Endothelial cell of umbilical vein (primary cell): ENCODE measurements at regions not wholly inside any gene's neighbourhood (a gene's known extent, or its start where the extent isn't known, plus 50 kb on each side); places are given as distances from the start of the nearest gene placed in this dataset.

Experiments used
- BruUV-seq: library from RNA; stranded (reverse); fragments of 400-500 nt; replicated peaks from 2 replicates; lab custom pipeline; 2021; lab: Mats Ljungman, UMichigan
- CTCF ChIA-PET: fragments of 300-600, 350-600 bp; sonication (Branson Sonifier 250); formaldehyde crosslinking; loops from one replicate; lab custom pipeline; 2021; ENCODE audit warnings: antibody characterized with exemption, inconsistent platforms; lab: Charles Lee
- POLR2A ChIA-PET: fragments of 300-600, 350-600 bp; sonication (Branson Sonifier 250); formaldehyde crosslinking; loops from one replicate; lab custom pipeline; 2021; ENCODE audit warnings: antibody characterized with exemption, inconsistent platforms; lab: Charles Lee
- DNase-seq: peaks from one replicate; pipeline ENCODE4 v3.0.0-alpha.2; 2011; ENCODE audit warnings: low read depth, low spot score
- FAIRE-seq: peaks from 2 replicates; lab custom pipeline; 2011; peaks lifted over from hg19 to GRCh38; lab: Jason Lieb, UNC
- H2AFZ ChIP-seq: 2 replicates; pipeline ENCODE4 v1.6.0; 2012; ENCODE audit warnings: low read depth, low read length, control low read depth, inconsistent platforms
- H3K27ac ChIP-seq: 2 replicates; pipeline ENCODE4 v1.5.1; 2011; ENCODE audit warnings: low read depth, mild to moderate bottlenecking, control low read depth, low read length, moderate library complexity; ENCODE audit not compliant: insufficient read depth
- H3K27me3 ChIP-seq, 2 experiments: 2 replicates each; pipeline versions ENCODE4 v1.6.0 to v1.6.1; 2011; ENCODE audit warnings: low read length in 2 of 2, mixed read lengths in 1 of 2; ENCODE audit not compliant: control insufficient read depth in 2 of 2, insufficient read depth in 2 of 2
- H3K36me3 ChIP-seq, 2 experiments: 2 replicates in 1 of 2; 3 replicates in 1 of 2; pipeline ENCODE4 v1.5.1; 2011; ENCODE audit warnings: low read length in 2 of 2, mild to moderate bottlenecking in 1 of 2, moderate library complexity in 1 of 2; ENCODE audit not compliant: control insufficient read depth in 2 of 2, insufficient read depth in 2 of 2; ENCODE audit errors: extremely low read depth in 1 of 2
- H3K4me1 ChIP-seq: 3 replicates; pipeline ENCODE4 v1.5.1; 2011; ENCODE audit warnings: mild to moderate bottlenecking, low read length; ENCODE audit not compliant: control insufficient read depth, insufficient read depth; ENCODE audit errors: extremely low read depth
- H3K4me2 ChIP-seq: 2 replicates; pipeline ENCODE4 v1.6.1; 2011; ENCODE audit warnings: low read length, control low read depth, mixed read lengths; ENCODE audit not compliant: insufficient read depth
- H3K4me3 ChIP-seq, 3 experiments: fragments of 200-600 bp in 1 of 3; sonication (generic), shearing (Covaris generic) in 1 of 3; replicated peaks in 1 of 3; 2 replicates each; pipeline ENCODE4 v1.5.1; 2011 to 2016; ENCODE audit warnings: control low read depth in 3 of 3, low read length in 3 of 3, mild to moderate bottlenecking in 2 of 3, inconsistent platforms in 1 of 3, low read depth in 1 of 3, moderate library complexity in 1 of 3; ENCODE audit not compliant: insufficient read depth in 1 of 3
- H3K79me2 ChIP-seq: 2 replicates; pipeline ENCODE4 v1.6.0; 2012; ENCODE audit warnings: low read length, inconsistent platforms; ENCODE audit not compliant: control insufficient read depth, insufficient read depth
- H3K9ac ChIP-seq: replicated peaks from 2 replicates; pipeline ENCODE3; 2011; ENCODE audit warnings: low read length, control low read depth; ENCODE audit not compliant: insufficient read depth; ENCODE audit errors: extremely low read depth
- H3K9me1 ChIP-seq: replicated peaks from 3 replicates; pipeline ENCODE4 v1.6.0; 2011; ENCODE audit warnings: mild to moderate bottlenecking, low read length; ENCODE audit not compliant: control insufficient read depth, insufficient read depth; ENCODE audit errors: extremely low read depth
- H3K9me3 ChIP-seq: replicated peaks from 2 replicates; pipeline ENCODE4 v1.5.1; 2012; ENCODE audit warnings: low read length, inconsistent platforms; ENCODE audit not compliant: control insufficient read depth, insufficient read depth
- H4K20me1 ChIP-seq: replicated peaks from 2 replicates; pipeline ENCODE3; 2011; ENCODE audit warnings: mild to moderate bottlenecking, low read length; ENCODE audit not compliant: control insufficient read depth, insufficient read depth; ENCODE audit errors: extremely low read depth
- EZH2 ChIP-seq: IDR thresholded peaks from 2 replicates; pipeline ENCODE4 v1.6.1; 2012; ENCODE audit warnings: borderline replicate concordance, low read depth, mild to moderate bottlenecking, moderate library complexity, low read length, inconsistent platforms; ENCODE audit not compliant: severe bottlenecking
- FOS ChIP-seq: IDR thresholded peaks from 2 replicates; pipeline ENCODE4 v1.6.1; 2011; ENCODE audit warnings: mild to moderate bottlenecking, low read length, moderate library complexity, borderline replicate concordance; ENCODE audit not compliant: insufficient read depth
- GATA2 ChIP-seq: IDR thresholded peaks from 2 replicates; pipeline ENCODE4 v1.7.0; 2011; ENCODE audit warnings: low read depth, mild to moderate bottlenecking, moderate library complexity, mixed read lengths, low read length; ENCODE audit not compliant: insufficient read length, insufficient read depth
- JUN ChIP-seq: IDR thresholded peaks from 2 replicates; pipeline ENCODE4 v1.6.1; 2011; ENCODE audit warnings: borderline replicate concordance, low read depth; ENCODE audit not compliant: insufficient read length, insufficient read depth
- MYC ChIP-seq: IDR thresholded peaks from one replicate; pipeline ENCODE4 v1.6.1; 2011; ENCODE audit warnings: mild to moderate bottlenecking, low read depth, low read length
- POLR2A ChIP-seq: IDR thresholded peaks from 2 replicates; pipeline ENCODE4 v1.6.1; 2012; ENCODE audit warnings: low read depth, mild to moderate bottlenecking, control low read depth, low read length
- POLR2AphosphoS5 ChIP-seq: IDR thresholded peaks from 2 replicates; pipeline ENCODE4 v1.6.1; 2012; ENCODE audit warnings: low read depth, mild to moderate bottlenecking, control low read depth, low read length, moderate library complexity; ENCODE audit not compliant: insufficient read depth
- dilution Hi-C: fragments of 300-500 bp; cut with MboI; formaldehyde crosslinking; loops from one replicate; pipeline ENCODE4 v1.15.0; 2019; ENCODE audit warnings: low sequenced_read_pairs; ENCODE audit not compliant: extremely low pct_ligation_motif_present
- intact Hi-C: fragments of 100-400 bp; cut with micrococcal nuclease; formaldehyde crosslinking; loops from one replicate; pipeline ENCODE4 v1.10.0; 2022
- TF ChIP-seq, protein P1 (sequence below), 2 donors: IDR thresholded peaks; 1 replicate in 1 of 2; 2 replicates in 1 of 2; pipeline ENCODE4 v1.5.1; 2011; ENCODE audit warnings: low read length in 2 of 2, mild to moderate bottlenecking in 2 of 2, moderate library complexity in 2 of 2, control low read depth in 1 of 2, inconsistent platforms in 1 of 2, low read depth in 1 of 2; ENCODE audit not compliant: insufficient read depth in 1 of 2; ENCODE audit errors: extremely low read depth in 1 of 2
- TF ChIP-seq, protein P2 (sequence below): IDR thresholded peaks from 2 replicates; pipeline ENCODE4 v1.6.1; 2011; ENCODE audit not compliant: insufficient read depth, insufficient read length

DNA sequence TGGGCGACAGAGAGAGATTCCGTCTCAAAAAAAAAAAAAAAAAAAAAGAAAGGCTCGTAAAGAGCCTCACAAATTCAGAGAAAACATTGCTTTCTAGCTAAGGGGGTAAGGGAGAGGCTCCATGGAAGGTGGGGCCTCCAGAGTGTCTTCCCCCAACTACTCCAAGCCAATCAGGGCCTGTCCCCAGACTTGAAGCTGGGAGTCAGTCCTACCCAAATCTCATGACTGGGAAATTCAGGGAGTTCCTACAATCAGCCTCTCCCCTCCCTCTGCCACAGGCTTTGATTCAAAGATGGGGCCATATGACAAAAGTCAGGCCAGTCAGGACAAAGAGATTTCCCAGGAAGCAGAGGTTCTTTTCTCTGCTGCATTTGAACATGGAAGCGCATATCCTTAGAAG lies 63.0 kb upstream of the NUP160 start:
- CTCF ChIA-PET: no interaction called here
- no peak overlapping the region for H3K27ac ChIP-seq
- dilution Hi-C loops: no loop called here
- no peaks in the 10 kb centered on the region for H3K27me3 ChIP-seq
- no peak overlapping the region for H3K9ac ChIP-seq
- H2AFZ ChIP-seq: no peak overlapping the region
- H3K4me2 ChIP-seq: no peak overlapping the region
- intact Hi-C loops: no loop called here
- H4K20me1 ChIP-seq: no peaks in the 10 kb centered on the region
- no peak for DNase-seq
- no peaks in the 10 kb centered on the region for H3K79me2 ChIP-seq
- no peaks in the 10 kb centered on the region for H3K36me3 ChIP-seq
- H3K9me3 ChIP-seq: no peaks in the 10 kb centered on the region
- no peaks in the 10 kb centered on the region for H3K9me1 ChIP-seq
- peaks cover 24% of the 10 kb centered on the region for H3K4me1 ChIP-seq
- POLR2A ChIA-PET: no interaction called here
- H3K4me3 ChIP-seq: no peak overlapping the region
- no peak for FAIRE-seq
- no peak for TF ChIP-seq GATA2
- no peak for TF ChIP-seq JUN
- TF ChIP-seq POLR2A: no peak
- TF ChIP-seq, protein P1, sequence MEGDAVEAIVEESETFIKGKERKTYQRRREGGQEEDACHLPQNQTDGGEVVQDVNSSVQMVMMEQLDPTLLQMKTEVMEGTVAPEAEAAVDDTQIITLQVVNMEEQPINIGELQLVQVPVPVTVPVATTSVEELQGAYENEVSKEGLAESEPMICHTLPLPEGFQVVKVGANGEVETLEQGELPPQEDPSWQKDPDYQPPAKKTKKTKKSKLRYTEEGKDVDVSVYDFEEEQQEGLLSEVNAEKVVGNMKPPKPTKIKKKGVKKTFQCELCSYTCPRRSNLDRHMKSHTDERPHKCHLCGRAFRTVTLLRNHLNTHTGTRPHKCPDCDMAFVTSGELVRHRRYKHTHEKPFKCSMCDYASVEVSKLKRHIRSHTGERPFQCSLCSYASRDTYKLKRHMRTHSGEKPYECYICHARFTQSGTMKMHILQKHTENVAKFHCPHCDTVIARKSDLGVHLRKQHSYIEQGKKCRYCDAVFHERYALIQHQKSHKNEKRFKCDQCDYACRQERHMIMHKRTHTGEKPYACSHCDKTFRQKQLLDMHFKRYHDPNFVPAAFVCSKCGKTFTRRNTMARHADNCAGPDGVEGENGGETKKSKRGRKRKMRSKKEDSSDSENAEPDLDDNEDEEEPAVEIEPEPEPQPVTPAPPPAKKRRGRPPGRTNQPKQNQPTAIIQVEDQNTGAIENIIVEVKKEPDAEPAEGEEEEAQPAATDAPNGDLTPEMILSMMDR (IDR thresholded peaks at IDR 0.05; ENCODE audit: extremely low read depth in 1 of 2, insufficient read depth in 1 of 2, low read depth in 1 of 2, low read length in 2 of 2): no peak
- no peak for TF ChIP-seq MYC
- TF ChIP-seq, protein P2, sequence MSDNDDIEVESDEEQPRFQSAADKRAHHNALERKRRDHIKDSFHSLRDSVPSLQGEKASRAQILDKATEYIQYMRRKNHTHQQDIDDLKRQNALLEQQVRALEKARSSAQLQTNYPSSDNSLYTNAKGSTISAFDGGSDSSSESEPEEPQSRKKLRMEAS: no peak
- TF ChIP-seq EZH2: no peak
- no peak for TF ChIP-seq FOS
- no peak for TF ChIP-seq POLR2AphosphoS5
- BruUV-seq: no TSS peak
